IMR-90 (cell line): ENCODE measurements at regions not wholly inside any gene's neighbourhood (a gene's known extent, or its start where the extent isn't known, plus 50 kb on each side); places are given as distances from the start of the nearest gene placed in this dataset.

Source experiments
- ATAC-seq: fragments of 200-7000 bp; cut with Tn5 transposase; 2 replicates; pipeline ENCODE4 v1.9.1; 2020; ENCODE audit warnings: low read depth, mild to moderate bottlenecking, moderate library complexity
- BruUV-seq: library from RNA; stranded (reverse); fragments of 400-500 nt; replicated peaks from 2 replicates; lab custom pipeline; 2021; lab: Mats Ljungman, UMichigan
- CTCF ChIA-PET: fragments of 300-600 bp; formaldehyde crosslinking; extraction: SDS; loops from one replicate; lab custom pipeline; 2021; ENCODE audit warnings: antibody characterized with exemption; lab: Yijun Ruan, JAX
- POLR2A ChIA-PET: fragments of 300-600 bp; sonication (Branson Sonifier 250); formaldehyde crosslinking; loops from one replicate; lab custom pipeline; 2022; ENCODE audit warnings: antibody characterized with exemption; ENCODE audit not compliant: unreplicated experiment; lab: Charles Lee
- DNase-seq: peaks from one replicate; pipeline ENCODE4 v3.0.0; 2013
- H2AFZ ChIP-seq: replicated peaks from 2 replicates; pipeline ENCODE3; 2013; ENCODE audit warnings: low read length, mild to moderate bottlenecking; ENCODE audit not compliant: poor library complexity
- H2AK5ac ChIP-seq: 2 replicates; pipeline ENCODE4 v1.6.1; 2013; ENCODE audit warnings: low read depth, low read length, inconsistent platforms
- H2AK9ac ChIP-seq: replicated peaks from 2 replicates; pipeline ENCODE3; 2013; ENCODE audit warnings: mild to moderate bottlenecking, low read depth, low read length, moderate library complexity; ENCODE audit not compliant: poor library complexity
- H2BK120ac ChIP-seq: 2 replicates; pipeline ENCODE4 v1.6.1; 2013; ENCODE audit warnings: low read depth, low read length, inconsistent platforms
- H2BK15ac ChIP-seq: 3 replicates; pipeline ENCODE4 v1.6.1; 2013; ENCODE audit warnings: low read depth, low read length, inconsistent platforms
- H2BK20ac ChIP-seq: 2 replicates; pipeline ENCODE4 v1.6.1; 2013; ENCODE audit warnings: low read depth, mild to moderate bottlenecking, inconsistent platforms, low read length, moderate library complexity
- H2BK5ac ChIP-seq: 2 replicates; pipeline ENCODE4 v1.6.1; 2013; ENCODE audit warnings: mild to moderate bottlenecking, low read depth, low read length, inconsistent platforms; ENCODE audit not compliant: poor library complexity, severe bottlenecking
- H3K14ac ChIP-seq: replicated peaks from 2 replicates; pipeline ENCODE4 v1.6.1; 2013; ENCODE audit warnings: low read depth, low read length, inconsistent platforms
- H3K18ac ChIP-seq: 2 replicates; pipeline ENCODE4 v1.6.1; 2013; ENCODE audit warnings: low read depth, low read length, control low read depth
- H3K23ac ChIP-seq: 2 replicates; pipeline ENCODE4 v1.6.1; 2013; ENCODE audit warnings: low read depth, low read length, inconsistent platforms
- H3K27ac ChIP-seq: 2 replicates; pipeline ENCODE4 v1.5.1; 2013; ENCODE audit warnings: mild to moderate bottlenecking, control low read depth, low read length; ENCODE audit not compliant: insufficient read depth
- H3K27me3 ChIP-seq: 2 replicates; pipeline ENCODE4 v1.6.1; 2013; ENCODE audit warnings: low read length; ENCODE audit not compliant: control insufficient read depth, insufficient read depth
- H3K36me3 ChIP-seq: 2 replicates; pipeline ENCODE4 v1.6.1; 2013; ENCODE audit warnings: low read length, mixed read lengths; ENCODE audit not compliant: control insufficient read depth, insufficient read depth
- H3K4ac ChIP-seq: 2 replicates; pipeline ENCODE4 v1.6.1; 2013; ENCODE audit warnings: low read depth, low read length, inconsistent platforms
- H3K4me1 ChIP-seq: 2 replicates; pipeline ENCODE4 v1.6.1; 2013; ENCODE audit warnings: low read length, mixed read lengths; ENCODE audit not compliant: control insufficient read depth, insufficient read depth
- H3K4me2 ChIP-seq: 2 replicates; pipeline ENCODE4 v1.6.1; 2013; ENCODE audit warnings: low read depth, mild to moderate bottlenecking, control low read depth, low read length, moderate library complexity
- H3K4me3 ChIP-seq: 2 replicates; pipeline ENCODE4 v1.5.1; 2013; ENCODE audit warnings: low read depth, mild to moderate bottlenecking, control low read depth, low read length, moderate library complexity; ENCODE audit not compliant: insufficient read depth
- H3K56ac ChIP-seq: 2 replicates; pipeline ENCODE4 v1.6.1; 2013; ENCODE audit warnings: low read length, inconsistent platforms; ENCODE audit not compliant: insufficient read depth; ENCODE audit errors: extremely low read depth
- H3K79me1 ChIP-seq, 2 experiments: 2 replicates each; pipeline ENCODE4 v1.6.1; 2013; ENCODE audit warnings: low read length in 2 of 2, inconsistent platforms in 1 of 2, low read depth in 1 of 2
- H3K9ac ChIP-seq: 2 replicates; pipeline ENCODE4 v1.6.1; 2013; ENCODE audit warnings: low read depth, low read length, control low read depth
- H3K9me1 ChIP-seq: 2 replicates; pipeline ENCODE4 v1.6.1; 2013; ENCODE audit warnings: low read length, inconsistent platforms; ENCODE audit not compliant: insufficient read depth
- H3K9me3 ChIP-seq: 2 replicates; pipeline ENCODE4 v1.6.1; 2013; ENCODE audit warnings: low read length; ENCODE audit not compliant: control insufficient read depth, insufficient read depth
- H4K20me1 ChIP-seq: 2 replicates; pipeline ENCODE4 v1.6.1; 2013; ENCODE audit warnings: low read length, inconsistent platforms; ENCODE audit not compliant: insufficient read depth
- H4K5ac ChIP-seq: 2 replicates; pipeline ENCODE4 v1.6.1; 2013; ENCODE audit warnings: mild to moderate bottlenecking, low read depth, low read length, control low read depth
- H4K8ac ChIP-seq, 2 experiments: 2 replicates each; pipeline ENCODE4 v1.6.1; 2013; ENCODE audit warnings: low read depth in 2 of 2, low read length in 2 of 2, control low read depth in 1 of 2, inconsistent platforms in 1 of 2
- H4K91ac ChIP-seq: 2 replicates; pipeline ENCODE4 v1.6.1; 2013; ENCODE audit warnings: low read depth, low read length, inconsistent platforms; ENCODE audit not compliant: insufficient read depth
- BHLHE40 ChIP-seq: fragments of 150-350 bp; IDR thresholded peaks from 2 replicates; pipeline ENCODE4 v1.6.1; 2016; ENCODE audit warnings: mild to moderate bottlenecking, low read depth, low read length
- CEBPB ChIP-seq: IDR thresholded peaks from 2 replicates; pipeline ENCODE4 v1.6.1; 2012; ENCODE audit warnings: low read depth, low read length, improper control_type of control experiment
- FOS ChIP-seq: fragments of 150-350 bp; IDR thresholded peaks from 2 replicates; pipeline ENCODE4 v1.6.1; 2016; ENCODE audit warnings: low read depth, low read length
- WGBS, 2 experiments: methylation state at CpG; one replicate each; pipeline versions ENCODE4 v1.1.5 to v1.1.7; 2013; ENCODE audit warnings: missing lambda C conversion rate in 2 of 2; ENCODE audit not compliant: insufficient read length in 1 of 2; ENCODE audit errors: extremely low coverage in 2 of 2; 5-methylcytosine and 5-hydroxymethylcytosine counted together
- dilution Hi-C: fragments of 300-500 bp; cut with HindIII; formaldehyde crosslinking; loops from one replicate; pipeline ENCODE4 v1.14.3; 2018; ENCODE audit warnings: low sequenced_read_pairs; ENCODE audit not compliant: unreplicated experiment
- in situ Hi-C: fragments of 300-500 bp; cut with MboI; formaldehyde crosslinking; loops from 3 replicates; pipeline ENCODE4 v1.14.3; 2019; ENCODE audit warnings: low sequenced_read_pairs, inconsistent platforms, mixed read lengths
- intact Hi-C: fragments of 100-400 bp; cut with micrococcal nuclease; formaldehyde crosslinking; loops from 2 replicates; pipeline ENCODE4 v1.10.0; 2022

GRCh38 chr6:20348041-20348440 is 53.6 kb upstream of the E2F3 start:
- no peak overlapping the region for H3K9ac ChIP-seq
- POLR2A ChIA-PET, result no interaction called here
- ATAC-seq, result no peak
- no peak overlapping the region for H2BK5ac ChIP-seq
- CTCF ChIA-PET, result interaction anchor here (0.8 kb wide), 1 partner anchor 52 kb away, joined by 3 read pairs; no protein-coding TSS in a partner anchor
- no peaks in the 10 kb centered on the region for H3K36me3 ChIP-seq
- WGBS, 2 experiments, result 80% methylated on average over 1 of the region's 3 CpGs; no CpG with 5 or more reads in 1 of the 2 experiments
- TF ChIP-seq BHLHE40 (no peak), FOS (no peak), CEBPB (no peak)
- no peak overlapping the region for H2AFZ ChIP-seq
- no peak overlapping the region for H3K56ac ChIP-seq
- intact Hi-C loops, result no loop called here
- no peak overlapping the region for H4K91ac ChIP-seq
- no peak overlapping the region for H2AK5ac ChIP-seq
- in situ Hi-C loops, result no loop called here
- H3K14ac ChIP-seq, result no peak overlapping the region
- no peaks in the 10 kb centered on the region for H3K79me1 ChIP-seq
- BruUV-seq, result no TSS peak
- H3K4me2 ChIP-seq, result no peak overlapping the region
- no peak overlapping the region for H2BK15ac ChIP-seq
- no peak overlapping the region for H4K8ac ChIP-seq
- dilution Hi-C loops, result no loop called here
- no peak overlapping the region for H3K27ac ChIP-seq
- H4K5ac ChIP-seq, result no peak overlapping the region
- H3K4me3 ChIP-seq, result no peak overlapping the region
- H3K23ac ChIP-seq, result no peak overlapping the region
- H2AK9ac ChIP-seq, result no peak overlapping the region
- no peak overlapping the region for H3K18ac ChIP-seq
- peaks cover 2% of the 10 kb centered on the region; the same call in 1 of the 2 replicates for H3K4me1 ChIP-seq
- peaks cover 3% of the 10 kb centered on the region for H3K27me3 ChIP-seq
- no peak for DNase-seq
- peaks cover 5% of the 10 kb centered on the region; the same call in 1 of the 2 replicates for H3K9me1 ChIP-seq
- peaks cover under 1% of the 10 kb centered on the region for H3K9me3 ChIP-seq
- H2BK20ac ChIP-seq, result no peak overlapping the region
- no peaks in the 10 kb centered on the region for H4K20me1 ChIP-seq
- H3K4ac ChIP-seq, result no peak overlapping the region; the same call in 1 of the 2 replicates
- H2BK120ac ChIP-seq, result 0 out of 2 replicates have a peak overlapping the region, but pooled peaks have one; percentile 19
